ENCODE measurements at regions not wholly inside any gene's neighbourhood (a gene's known extent, or its start where the extent isn't known, plus 50 kb on each side); places are given as distances from the start of the nearest gene placed in this dataset.
"Not testable (repeated sequence)": the region's sequence is repeated elsewhere in the genome, so short reads cannot be mapped to it uniquely, and the experiment has no call there.

DNA sequence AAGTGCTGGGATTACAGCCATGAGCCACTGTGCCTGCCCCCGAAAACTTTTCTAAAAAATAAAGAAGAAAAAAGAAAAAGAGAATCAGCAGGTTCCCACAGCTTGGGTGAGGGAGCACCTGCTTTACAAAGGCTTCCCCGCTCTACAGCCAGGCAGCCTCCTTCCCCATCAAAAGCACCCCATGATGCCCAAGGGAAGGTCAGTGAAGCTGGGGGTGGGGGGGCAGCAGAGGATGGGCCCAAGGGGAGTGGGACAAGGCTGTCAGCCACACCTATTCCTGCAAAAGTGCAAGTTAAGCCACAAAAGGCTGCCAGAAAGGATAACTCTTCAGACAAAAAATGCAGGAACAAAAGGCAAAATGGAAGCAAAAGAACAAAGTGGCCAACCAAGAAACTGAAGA, 72.5 kb downstream of the FAM50B start:
- DNase-seq: no peak

DNA sequence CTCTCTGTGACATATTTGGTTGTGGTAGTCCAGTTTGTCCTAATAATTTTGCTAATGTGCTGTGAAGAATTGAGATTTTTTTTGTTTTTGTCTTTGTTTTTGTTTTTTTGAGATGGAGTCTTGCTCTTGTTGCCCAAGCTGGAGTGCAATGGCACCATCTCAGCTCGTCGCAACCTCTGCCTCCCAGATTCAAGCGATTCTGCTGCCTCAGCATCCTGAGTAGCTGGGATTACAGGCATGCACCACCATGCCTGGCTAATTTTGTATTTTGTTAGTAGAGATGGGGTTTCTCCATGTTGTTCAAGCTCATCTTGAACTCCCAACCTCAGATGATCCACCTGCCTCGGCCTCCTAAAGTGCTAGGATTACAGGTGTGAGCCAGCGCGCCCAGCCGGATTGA, 73.4 kb downstream of the FAM50B start:
- DNase-seq: not testable (repeated sequence)

DNA sequence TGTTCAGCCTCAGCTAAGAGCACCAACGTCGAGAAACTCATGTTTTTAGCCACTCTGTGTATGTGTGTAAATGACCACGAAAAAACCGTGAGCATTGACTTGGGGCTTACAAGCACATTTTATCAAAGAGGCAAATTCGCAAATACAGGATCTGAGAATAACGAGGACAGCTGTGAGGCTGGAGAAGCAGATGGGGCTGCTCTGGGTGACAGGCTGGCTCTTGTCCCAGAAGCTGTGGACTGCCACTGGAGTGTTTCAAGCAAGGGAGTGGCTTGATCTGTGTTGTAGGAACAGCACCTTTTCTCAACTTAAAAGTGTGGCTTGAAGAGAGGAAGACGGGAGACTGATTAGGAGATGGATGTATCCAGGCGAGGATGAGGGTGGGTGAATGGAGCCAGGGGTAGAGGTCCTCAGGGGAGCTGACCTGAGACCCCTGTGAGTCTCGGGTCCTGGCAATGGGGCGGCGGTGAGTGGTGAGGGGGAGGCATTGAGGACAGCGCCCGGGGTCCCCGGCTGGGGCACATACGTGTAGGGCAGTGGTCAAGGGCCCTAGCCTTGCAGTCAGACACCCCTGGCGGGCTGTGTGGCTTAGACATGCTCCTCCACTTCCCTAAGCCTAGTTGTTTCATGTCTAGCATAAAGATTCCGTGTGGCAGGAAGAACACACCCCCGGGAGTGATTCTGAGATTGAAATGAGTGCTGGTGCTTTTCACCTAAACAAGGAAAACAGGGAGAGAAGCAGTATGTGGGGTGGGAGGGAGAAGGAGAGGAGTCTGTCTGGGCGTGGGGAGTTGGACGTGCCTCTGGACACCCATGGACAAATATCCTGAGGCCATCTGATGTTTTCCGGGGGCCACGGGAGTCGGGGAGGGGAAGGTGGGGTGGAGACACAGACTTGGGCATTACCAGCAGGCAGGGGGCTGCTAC, 76.3 kb downstream of the FAM50B start:
- not testable (repeated sequence) for DNase-seq

DNA sequence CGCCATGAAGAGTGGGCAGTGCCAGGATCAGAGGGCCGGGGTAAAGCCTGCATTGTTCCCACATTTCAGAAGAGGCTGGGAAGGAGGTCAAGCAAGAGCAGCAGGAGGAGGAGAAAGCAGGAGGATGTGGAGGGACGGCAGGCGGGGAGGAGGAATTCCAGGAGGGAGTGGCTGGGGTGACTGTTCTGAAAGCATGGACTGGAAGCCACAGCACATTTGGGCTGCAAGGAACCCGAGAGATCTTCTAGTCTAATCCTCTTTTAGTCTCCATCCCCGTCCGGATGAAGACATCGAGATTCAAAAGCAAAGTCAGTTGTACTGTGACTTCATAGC, 76.9 kb downstream of the FAM50B start:
- DNase-seq: no peak

DNA sequence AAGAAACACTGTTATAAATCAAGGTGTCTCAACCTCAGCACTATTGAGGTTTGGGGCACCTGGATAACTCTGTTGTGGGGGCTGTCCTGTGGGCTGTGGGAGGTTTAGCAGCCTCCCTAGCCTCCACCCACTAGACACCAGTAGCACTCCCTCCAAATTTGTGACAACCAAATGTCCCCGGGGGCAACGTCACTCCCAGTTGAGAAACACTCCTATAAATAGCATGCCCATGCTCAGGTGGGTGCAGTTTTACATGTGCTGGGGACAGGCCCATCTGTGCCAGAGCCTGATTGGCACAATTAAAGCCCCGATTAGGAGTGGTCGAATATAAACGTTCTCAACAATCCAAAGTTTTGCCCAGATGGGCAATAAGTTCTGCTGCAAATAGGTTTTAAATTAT, 78.9 kb downstream of the FAM50B start:
- DNase-seq: no peak

DNA sequence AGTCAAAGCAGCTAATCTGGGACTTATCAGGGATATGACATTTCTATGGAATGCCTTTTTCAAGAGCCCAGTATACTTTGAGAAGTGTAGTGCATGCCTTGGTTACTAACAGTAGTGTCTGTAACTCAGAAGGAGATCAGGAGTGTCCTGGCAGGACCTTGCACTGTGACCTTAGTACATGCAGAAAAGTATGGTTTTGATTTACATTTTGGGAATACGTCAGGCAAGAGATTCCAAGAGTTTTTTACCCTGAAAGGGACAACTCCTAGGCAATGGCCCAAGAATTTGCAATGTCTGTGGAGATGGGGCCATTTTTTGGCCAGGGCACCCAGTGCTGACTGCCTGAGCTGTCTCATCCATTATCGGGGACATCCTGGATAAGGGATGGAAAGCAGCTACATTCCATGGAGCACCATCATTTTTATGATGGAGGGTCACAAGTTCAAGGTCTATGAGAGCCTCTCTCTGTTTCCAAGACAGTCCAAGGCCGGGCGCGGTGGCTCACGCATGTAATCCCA, 80.2 kb downstream of the FAM50B start:
- DNase-seq: no peak

DNA sequence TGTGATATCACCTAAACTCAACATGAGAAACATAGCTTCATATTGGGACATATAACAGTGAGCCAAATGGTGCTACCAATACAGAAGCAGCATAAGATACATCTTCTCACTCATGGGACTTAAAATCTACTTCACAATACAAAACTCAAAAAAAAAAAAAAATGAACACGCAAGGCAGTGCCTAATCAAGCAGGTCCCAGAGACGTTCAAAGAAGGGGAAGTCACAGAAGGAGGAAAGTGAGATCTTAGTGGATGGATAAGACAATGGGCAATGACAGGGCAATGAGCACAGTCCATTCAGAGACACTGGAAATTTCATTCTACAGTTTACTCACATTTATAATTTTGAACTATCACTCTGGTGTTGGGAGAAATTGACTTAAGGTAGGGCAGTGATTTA, 88.3 kb downstream of the FAM50B start:
- DNase-seq: no peak

DNA sequence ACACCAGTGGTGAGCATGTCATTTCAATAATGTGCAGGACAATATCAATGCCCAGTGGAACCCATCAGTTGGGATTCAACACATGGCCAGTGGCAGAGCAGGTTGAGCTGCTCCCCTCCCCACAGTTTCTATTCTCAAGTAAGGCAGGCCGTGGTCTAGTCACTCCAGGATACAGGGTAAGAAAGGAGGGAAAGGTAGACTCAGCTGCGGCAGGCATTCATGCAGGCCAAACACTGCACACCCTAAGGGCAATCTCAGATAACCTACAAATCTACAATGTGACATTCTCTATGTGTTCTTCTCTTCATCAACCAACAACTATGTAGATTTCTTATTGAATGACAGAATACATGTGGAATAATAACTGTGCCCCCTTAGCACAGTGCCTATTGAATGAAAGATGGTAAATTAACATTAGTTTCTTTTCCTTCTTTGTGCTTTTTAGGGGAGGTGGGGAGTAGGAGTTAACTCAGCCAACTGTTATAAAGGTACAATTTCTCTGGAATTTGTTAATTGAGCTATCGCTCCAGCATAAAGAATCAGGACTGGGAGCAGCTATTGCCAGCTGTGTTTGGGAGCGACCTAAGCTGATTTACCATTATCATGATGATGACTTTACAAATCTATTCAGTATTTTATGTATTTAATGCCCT, 89.7 kb downstream of the FAM50B start:
- DNase-seq: no peak

DNA sequence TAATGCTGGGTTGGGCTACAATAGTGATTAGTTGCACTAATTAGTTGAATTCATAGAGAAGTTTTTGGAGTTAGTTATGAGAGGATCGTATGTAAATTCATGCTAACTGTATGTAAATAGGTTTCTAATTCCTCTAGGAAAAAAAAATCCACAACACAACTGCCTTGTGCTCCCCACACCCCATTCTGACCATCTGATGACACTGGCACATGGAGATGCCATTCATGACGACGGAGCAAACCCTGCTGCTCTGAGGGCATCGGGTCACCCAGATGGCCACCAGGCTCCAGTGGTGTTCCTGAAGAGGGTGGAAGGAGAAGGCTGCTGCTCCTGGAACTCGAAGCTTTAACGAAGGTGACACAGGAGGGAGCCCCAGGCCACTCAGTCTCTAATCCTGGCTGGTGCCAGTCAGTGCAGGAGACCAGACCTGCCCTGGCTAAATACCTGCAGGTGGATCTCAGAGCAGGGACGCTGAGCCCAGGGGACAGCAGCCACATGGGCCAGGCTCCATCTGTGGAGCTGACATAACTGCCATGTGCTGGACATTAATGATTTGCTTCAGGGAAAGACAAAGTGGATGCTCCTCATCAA, 90.3 kb downstream of the FAM50B start:
- no peak for DNase-seq

DNA sequence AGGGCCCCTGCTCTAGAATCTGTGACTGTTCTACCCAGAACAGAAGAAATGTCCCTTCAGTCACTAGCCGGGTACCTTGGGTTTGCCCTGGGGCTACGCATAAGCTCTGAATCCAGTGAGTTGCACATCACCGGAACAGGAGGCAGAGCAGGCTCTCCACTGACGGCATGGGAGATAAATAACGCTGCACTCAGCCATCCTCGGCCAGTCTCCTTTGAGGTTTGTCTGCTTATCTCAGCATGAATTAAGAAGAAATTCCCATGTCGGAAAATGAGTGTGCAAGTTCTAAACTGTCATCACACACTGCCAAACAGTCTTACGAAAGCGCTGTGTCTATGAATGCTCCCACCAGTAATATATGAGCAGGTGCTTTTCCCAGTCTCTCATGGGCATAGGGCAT, 90.8 kb downstream of the FAM50B start:
- no peak for DNase-seq

DNA sequence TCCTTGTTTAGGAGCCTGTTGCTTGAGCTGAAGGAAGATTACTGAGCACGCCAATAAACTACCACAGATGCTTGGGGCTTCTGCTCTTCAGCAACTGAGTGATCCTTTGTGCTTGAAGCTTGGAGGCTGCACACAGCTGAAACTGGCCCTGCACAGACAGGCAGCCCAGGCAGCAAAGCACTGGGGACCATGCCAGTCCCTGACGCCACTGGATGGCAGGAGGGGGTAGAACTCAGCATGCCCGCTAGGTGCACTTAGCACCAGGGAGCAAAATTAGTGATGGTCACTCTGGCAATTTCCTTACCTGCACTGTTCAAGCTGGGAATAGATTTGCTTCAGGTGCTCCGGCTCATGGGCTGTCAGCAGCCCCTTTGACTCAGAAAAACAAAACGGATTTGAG, 91.5 kb downstream of the FAM50B start:
- DNase-seq: no peak

DNA sequence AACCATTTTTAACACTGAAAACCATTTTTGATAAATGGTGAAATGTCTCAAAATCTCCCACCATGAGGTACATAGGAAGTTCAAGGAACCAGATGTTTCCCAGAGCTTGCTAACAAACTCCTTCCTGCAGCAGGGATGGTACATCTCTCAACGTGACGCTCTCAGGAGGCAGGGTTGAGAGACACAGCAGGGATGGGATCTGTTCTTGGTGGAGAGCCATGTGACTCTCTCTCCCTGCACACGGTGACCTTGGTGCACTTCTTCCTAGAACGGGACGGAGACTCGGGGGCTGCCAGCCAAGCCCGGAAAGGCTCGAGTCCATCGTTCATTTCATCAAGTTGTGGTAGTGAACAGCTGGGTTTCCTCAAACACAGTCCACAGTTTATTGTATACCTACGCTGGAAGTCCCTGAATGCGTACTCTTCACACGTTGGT, 94.2 kb downstream of the FAM50B start:
- no peak for DNase-seq

DNA sequence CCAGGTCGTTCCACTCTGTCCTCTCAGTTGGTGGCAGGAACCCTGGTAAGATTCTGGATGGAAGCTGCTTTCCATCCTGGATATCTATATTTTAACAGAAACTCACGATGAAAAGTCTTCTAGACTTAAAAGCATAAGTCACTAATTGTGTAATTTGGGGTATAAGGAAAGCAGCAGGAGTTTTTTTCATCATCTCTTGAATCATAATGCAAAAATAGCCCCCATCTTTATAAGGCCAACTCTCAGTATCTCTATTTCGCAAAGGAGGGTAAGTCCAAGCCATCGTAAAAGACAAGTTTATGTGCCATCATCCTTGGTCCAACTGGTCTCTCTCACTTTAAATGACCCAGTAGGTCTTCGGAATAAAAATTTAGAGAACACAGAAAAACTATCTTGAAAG, 95.1 kb downstream of the FAM50B start:
- no peak for DNase-seq

DNA sequence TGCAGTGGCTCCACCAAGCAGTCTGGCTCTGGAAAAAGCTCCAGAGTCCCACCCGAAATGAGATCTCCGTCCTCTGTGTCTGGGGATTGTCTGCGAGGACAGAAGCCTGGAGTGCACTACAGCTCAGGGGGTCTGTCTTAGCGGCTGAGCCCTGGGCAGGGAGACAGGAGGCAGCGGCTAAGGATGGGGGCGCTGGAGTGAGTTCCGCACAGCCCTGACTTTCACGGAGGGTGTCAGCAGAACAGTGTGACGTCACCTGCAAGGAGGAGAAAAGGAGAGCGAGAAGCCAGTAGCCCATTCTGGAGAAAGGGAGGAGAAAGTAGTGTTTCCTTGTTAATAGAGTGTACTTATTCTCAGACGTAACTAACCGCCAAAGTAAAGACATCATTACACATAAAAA, 97.6 kb downstream of the FAM50B start:
- no peak for DNase-seq

DNA sequence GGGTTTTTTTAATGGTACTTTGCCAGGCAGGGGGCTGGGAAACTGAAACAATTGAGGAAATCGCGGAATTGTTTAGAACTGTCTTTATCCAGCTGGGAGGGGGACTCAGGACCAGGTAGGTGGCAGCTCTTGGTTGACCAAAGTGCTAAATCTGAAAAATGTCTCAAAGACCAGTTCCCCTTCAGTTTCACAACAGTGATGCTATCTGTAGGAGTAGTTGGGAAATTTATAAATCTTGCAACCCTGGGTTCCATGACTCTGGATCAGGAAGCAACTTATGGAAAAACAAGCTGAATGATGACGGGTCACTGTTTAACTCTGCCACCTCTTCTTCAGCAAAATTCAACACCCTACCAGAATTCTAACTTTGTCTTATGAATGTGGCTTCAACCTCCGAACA, 99.7 kb downstream of the FAM50B start:
- DNase-seq: no peak

DNA sequence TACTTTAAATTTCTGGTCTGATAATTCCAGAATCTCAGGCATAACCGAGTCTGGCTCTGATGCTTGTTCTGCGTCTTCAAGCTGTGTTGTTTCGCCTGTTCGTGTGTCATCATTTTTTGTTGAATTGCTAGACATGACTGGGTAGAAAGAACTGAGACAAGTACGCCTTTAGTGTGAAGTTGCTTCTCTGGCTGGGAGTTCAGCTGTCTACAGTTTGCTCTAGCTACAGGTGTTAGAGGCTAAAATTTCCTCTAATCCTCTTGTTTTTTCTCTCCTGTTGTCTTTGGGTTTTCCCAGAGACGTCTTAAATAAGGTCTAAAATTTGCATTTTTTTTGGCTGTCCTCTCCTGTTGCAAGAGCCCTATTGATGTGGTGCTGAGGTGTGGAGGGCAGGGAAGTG, 100.3 kb downstream of the FAM50B start:
- no peak for DNase-seq

DNA sequence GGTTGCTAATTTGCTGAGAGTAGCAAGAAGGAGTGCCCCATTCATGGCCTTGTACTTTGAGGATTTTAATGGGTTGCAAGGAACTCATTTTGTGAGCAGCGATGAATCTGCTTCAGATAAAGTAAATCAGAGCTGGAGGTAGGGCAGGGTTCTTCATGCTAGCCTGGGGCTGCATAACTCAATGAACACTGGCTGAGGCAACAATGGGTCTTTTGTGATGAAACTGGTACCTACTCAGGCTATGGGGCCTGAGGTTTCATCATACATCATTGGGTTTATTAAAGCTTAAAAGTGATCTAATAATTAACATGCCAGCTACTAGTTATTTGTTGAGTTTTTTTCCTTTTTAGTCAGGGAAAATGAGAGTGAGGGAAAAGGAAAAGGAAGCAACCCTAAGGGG, 106.9 kb downstream of the FAM50B start:
- DNase-seq: no peak

DNA sequence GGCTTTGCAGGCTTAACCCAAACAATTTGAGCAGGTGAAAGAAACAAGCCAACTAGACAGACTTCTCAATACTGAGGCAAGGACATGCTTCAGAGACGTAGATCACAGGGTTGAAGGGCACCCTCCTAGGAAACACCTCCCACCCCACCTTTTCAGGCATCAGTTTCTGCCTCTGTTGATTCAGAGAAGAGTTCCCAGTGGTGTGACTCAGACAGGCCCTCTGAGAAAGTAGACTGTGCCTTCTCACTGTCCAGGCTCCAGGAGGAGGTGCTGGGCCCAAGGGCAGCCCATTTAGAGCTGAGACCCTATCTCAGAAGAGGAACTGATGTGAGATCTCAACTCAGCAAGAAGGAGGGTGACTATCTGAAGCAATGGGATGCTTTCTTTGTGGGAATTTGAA, 108.1 kb downstream of the FAM50B start:
- no peak for DNase-seq

DNA sequence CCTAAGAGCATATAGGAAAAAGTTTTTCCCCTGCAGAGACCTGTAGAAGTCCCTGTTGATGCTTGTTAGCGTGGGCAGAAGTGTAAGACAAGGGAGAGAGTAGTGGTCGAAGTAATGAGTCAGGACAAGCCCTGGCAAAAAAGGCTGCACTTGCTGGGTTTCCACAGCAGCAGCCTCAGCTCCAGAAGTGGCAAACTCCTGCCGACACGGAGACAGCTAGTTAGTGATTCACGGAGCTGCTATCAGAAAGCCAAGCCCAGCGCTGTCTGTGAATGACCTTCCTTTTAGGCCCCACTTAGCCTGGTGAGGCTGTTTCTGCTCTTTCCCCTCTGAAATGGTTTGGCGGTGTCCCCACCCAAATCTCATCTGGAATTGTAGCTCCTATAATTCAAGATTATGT, 109.1 kb downstream of the FAM50B start:
- no peak for DNase-seq

DNA sequence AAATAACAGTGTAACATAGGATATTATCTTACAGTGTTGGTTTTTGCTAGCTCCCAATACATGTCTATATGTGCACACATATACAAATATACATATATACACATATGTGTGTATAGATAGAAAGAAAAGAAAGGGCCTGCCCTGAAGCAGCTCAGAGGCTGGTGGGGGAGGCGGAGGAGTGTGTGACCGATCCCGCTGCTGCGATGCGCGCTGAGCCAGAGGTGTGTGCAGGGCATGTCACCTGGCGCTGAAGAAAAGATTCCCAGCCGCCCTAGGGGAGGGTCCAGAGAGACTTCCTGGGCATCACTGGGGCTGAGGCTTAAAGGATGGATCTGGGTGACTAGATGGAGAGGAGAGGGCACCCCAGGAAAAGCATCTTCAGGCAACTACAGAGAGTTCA, 110.2 kb downstream of the FAM50B start:
- no peak for DNase-seq

DNA sequence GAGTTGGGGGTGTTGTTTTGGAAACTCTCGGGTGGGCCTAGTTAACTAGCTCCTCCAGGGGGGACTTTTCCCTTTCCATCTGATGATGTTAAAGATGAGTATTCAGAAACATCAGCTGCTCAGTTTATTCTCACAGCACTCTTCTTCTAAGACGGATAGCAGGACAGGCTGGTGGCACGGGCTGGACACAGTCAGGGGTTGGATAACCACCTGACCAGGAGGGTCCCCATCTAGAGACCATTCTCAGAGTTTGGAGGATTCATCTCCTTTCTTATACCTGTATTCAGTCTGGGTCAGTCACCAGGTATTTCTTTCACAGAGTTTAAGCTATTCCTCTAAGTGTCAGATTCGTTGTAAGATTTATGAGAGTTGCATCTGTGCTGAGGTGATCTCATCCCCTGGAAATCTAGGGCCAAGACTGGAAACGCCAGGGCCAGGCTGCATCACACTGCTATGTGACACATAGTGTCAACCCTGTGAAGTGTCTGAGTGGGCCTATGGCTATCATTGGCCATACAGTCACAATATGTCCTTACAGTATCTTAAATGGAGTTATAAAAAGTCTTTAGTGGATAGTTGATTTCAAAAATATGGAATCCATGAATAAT, 111.7 kb downstream of the FAM50B start:
- DNase-seq: no peak

DNA sequence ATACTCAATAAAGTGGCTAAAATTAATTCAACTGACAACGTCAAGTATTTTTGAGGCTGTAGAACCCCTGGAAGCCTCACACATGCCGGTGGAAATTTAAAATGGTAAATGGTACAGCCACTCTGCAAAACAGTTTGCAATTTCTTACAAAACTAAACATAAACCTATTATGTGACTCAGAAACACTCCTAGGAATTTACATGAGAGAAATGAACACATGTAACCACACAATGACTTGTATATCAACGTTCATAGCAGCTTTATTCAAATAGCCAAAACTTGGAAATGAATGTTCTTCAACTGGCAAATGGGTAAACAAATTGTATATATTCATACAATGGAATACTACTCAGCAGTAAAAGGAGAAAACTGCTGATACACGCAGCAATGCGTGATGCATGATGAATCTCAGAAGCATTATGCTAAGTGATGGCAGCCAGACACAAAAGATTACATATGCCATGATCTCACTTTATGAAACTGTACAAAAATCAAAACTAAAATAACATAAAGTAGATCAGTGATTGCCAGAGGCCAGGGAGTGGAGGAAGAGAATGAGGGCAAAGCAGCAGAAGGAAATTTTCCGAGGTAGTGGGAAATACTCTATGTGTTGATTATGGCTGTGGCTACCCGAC, 112.5 kb downstream of the FAM50B start:
- DNase-seq: no peak

All from NCI-H2107 (cell line).